IgD-negative memory B cell (primary cell): ENCODE measurements at regions not wholly inside any gene's neighbourhood (a gene's known extent, or its start where the extent isn't known, plus 50 kb on each side); places are given as distances from the start of the nearest gene placed in this dataset.

Source experiments
- H3K27ac Mint-ChIP-seq, 3 donors: one replicate each; pipeline ENCODE4 v1.8.0; 2020 to 2022; ENCODE audit warnings: mild to moderate bottlenecking in 3 of 3, mixed read lengths in 3 of 3, moderate library complexity in 1 of 3
- H3K27me3 Mint-ChIP-seq: one replicate; pipeline ENCODE4 v1.8.0; 2021; ENCODE audit warnings: mixed read lengths
- H3K36me3 Mint-ChIP-seq: one replicate; pipeline ENCODE4 v1.8.0; 2020; ENCODE audit warnings: mild to moderate bottlenecking, mixed read lengths
- H3K4me1 Mint-ChIP-seq, 3 donors: one replicate each; pipeline ENCODE4 v1.8.0; 2020 to 2022; ENCODE audit warnings: mixed read lengths in 3 of 3, mild to moderate bottlenecking in 1 of 3
- H3K4me3 Mint-ChIP-seq, 4 donors: one replicate each; pipeline ENCODE4 v1.8.0; 2020 to 2022; ENCODE audit warnings: mild to moderate bottlenecking in 4 of 4, mixed read lengths in 4 of 4, moderate library complexity in 3 of 4
- H3K9me3 Mint-ChIP-seq, 3 donors: one replicate each; pipeline ENCODE4 v1.8.0; 2020 to 2021; ENCODE audit warnings: mixed read lengths in 3 of 3, mild to moderate bottlenecking in 1 of 3

- Mint-ChIP-seq H3K4me1 (peaks cover 0 to 2% (median 0%) of the 10 kb centered on the region in 3 donors), H3K4me3 (no peak overlapping the region), H3K27ac (no peak overlapping the region), H3K27me3 (peaks cover 2% of the 10 kb centered on the region), H3K9me3 (no peaks in the 10 kb centered on the region), H3K36me3 (no peaks in the 10 kb centered on the region)
Observed at GRCh38 chr3:157574531-157574930, 71.3 kb upstream of the VEPH1 start.

GRCh38 chr3:157573780-157574378 lies 70.7 kb upstream of the VEPH1 start:
- no peak overlapping the region for H3K4me3 Mint-ChIP-seq
- no peaks in the 10 kb centered on the region for H3K9me3 Mint-ChIP-seq
- peaks cover 0 to 2% (median 0%) of the 10 kb centered on the region in 3 donors for H3K4me1 Mint-ChIP-seq
- no peak overlapping the region for H3K27ac Mint-ChIP-seq
- no peaks in the 10 kb centered on the region for H3K36me3 Mint-ChIP-seq
- peaks cover 2% of the 10 kb centered on the region for H3K27me3 Mint-ChIP-seq

GRCh38 chr3:157573281-157573680 lies 70.1 kb upstream of the VEPH1 start:
- no peak overlapping the region for H3K4me3 Mint-ChIP-seq
- H3K9me3 Mint-ChIP-seq, result no peaks in the 10 kb centered on the region
- peaks cover 2% of the 10 kb centered on the region for H3K27me3 Mint-ChIP-seq
- no peak overlapping the region for H3K27ac Mint-ChIP-seq
- H3K4me1 Mint-ChIP-seq, result peaks cover 0 to 2% (median 0%) of the 10 kb centered on the region in 3 donors
- H3K36me3 Mint-ChIP-seq, result no peaks in the 10 kb centered on the region

GRCh38 chr3:157572559-157573270 lies 69.5 kb upstream of the VEPH1 start:
- Mint-ChIP-seq H3K4me1 (peaks cover 0 to 2% (median 0%) of the 10 kb centered on the region in 3 donors), H3K27me3 (peaks cover 2% of the 10 kb centered on the region), H3K9me3 (peaks cover 0 to under 1% (median 0%) of the 10 kb centered on the region in 3 donors), H3K36me3 (no peaks in the 10 kb centered on the region), H3K27ac (no peak overlapping the region), H3K4me3 (no peak overlapping the region)

GRCh38 chr3:157566596-157566995 lies 63.4 kb upstream of the VEPH1 start:
- Mint-ChIP-seq H3K27ac (no peak overlapping the region), H3K9me3 (peaks cover 0 to 2% (median 1%) of the 10 kb centered on the region in 3 donors), H3K4me3 (no peak overlapping the region), H3K36me3 (peaks cover 2% of the 10 kb centered on the region), H3K27me3 (no peaks in the 10 kb centered on the region), H3K4me1 (no peaks in the 10 kb centered on the region)

GRCh38 chr3:157559401-157559800 lies 56.2 kb upstream of the VEPH1 start:
- Mint-ChIP-seq H3K9me3 (peaks cover 0 to 3% (median 1%) of the 10 kb centered on the region in 3 donors), H3K4me3 (no peak overlapping the region), H3K36me3 (peaks cover 2% of the 10 kb centered on the region)

More at GRCh38 chr3:157559401-157559800, 56.2 kb upstream of the VEPH1 start:
- no peaks in the 10 kb centered on the region for H3K4me1 Mint-ChIP-seq
- H3K27me3 Mint-ChIP-seq, result no peaks in the 10 kb centered on the region
- H3K27ac Mint-ChIP-seq, result no peak overlapping the region
